GM18858 (cell line): ENCODE measurements at regions not wholly inside any gene's neighbourhood (a gene's known extent, or its start where the extent isn't known, plus 50 kb on each side); places are given as distances from the start of the nearest gene placed in this dataset.
A peak's percentile ranks its signal among the peaks of the same experiment; 100 is the strongest.

ENCODE experiments used
- ATAC-seq: cut with Tn5 transposase; IDR thresholded peaks from one replicate; pipeline ENCODE4 v1.9.1; 2021; ENCODE audit not compliant: unreplicated experiment

GRCh38 chr5:174877987-174878386 is 153.6 kb downstream of the MSX2 start:
- ATAC-seq: no peak

GRCh38 chr5:174872271-174872670 is 147.9 kb downstream of the MSX2 start:
- ATAC-seq: no peak

GRCh38 chr5:174852143-174852542 is 127.8 kb downstream of the MSX2 start:
- ATAC-seq: no peak

- no peak for ATAC-seq
These were observed 126.3 kb downstream of the MSX2 start for GRCh38 chr5:174850565-174851169.

GRCh38 chr5:174849426-174849825 is 125.0 kb downstream of the MSX2 start:
- no peak for ATAC-seq

GRCh38 chr5:174844971-174845370 is 120.6 kb downstream of the MSX2 start:
- no peak for ATAC-seq

GRCh38 chr5:174843263-174844250 is 119.2 kb downstream of the MSX2 start:
- ATAC-seq: no peak

GRCh38 chr5:174840435-174840834 is 116.1 kb downstream of the MSX2 start:
- ATAC-seq: no peak

- ATAC-seq: no peak
These were observed 114.8 kb downstream of the MSX2 start for GRCh38 chr5:174839196-174839595.

- ATAC-seq: no peak
These were observed 113.8 kb downstream of the MSX2 start for GRCh38 chr5:174837919-174838902.

- ATAC-seq: no peak
These were observed 109.7 kb downstream of the MSX2 start for GRCh38 chr5:174834081-174834480.

GRCh38 chr5:174832811-174833210 is 108.4 kb downstream of the MSX2 start:
- ATAC-seq: peak; percentile 51

- ATAC-seq: no peak
These were observed 107.6 kb downstream of the MSX2 start for GRCh38 chr5:174832025-174832424.

- ATAC-seq: no peak
These were observed 106.8 kb downstream of the MSX2 start for GRCh38 chr5:174831031-174831660.

GRCh38 chr5:174829511-174829864 is 105.1 kb downstream of the MSX2 start:
- ATAC-seq: no peak

- no peak for ATAC-seq
These were observed 104.6 kb downstream of the MSX2 start for GRCh38 chr5:174828804-174829510.

GRCh38 chr5:174827558-174827957 is 103.2 kb downstream of the MSX2 start:
- no peak for ATAC-seq

GRCh38 chr5:174825587-174825986 is 101.2 kb downstream of the MSX2 start:
- ATAC-seq: no peak

GRCh38 chr5:174818430-174818829 is 94.0 kb downstream of the MSX2 start:
- no peak for ATAC-seq

GRCh38 chr5:174817610-174818009 is 93.2 kb downstream of the MSX2 start:
- ATAC-seq: no peak
